Skeletal muscle satellite cell (primary cell): ENCODE measurements at regions not wholly inside any gene's neighbourhood (a gene's known extent, or its start where the extent isn't known, plus 50 kb on each side); places are given as distances from the start of the nearest gene placed in this dataset.

Experiments
- H3K27me3 ChIP-seq: 2 replicates; pipeline ENCODE4 v1.7.0; 2013; ENCODE audit warnings: low read length; ENCODE audit not compliant: control insufficient read depth, insufficient read depth
- H3K36me3 ChIP-seq: 2 replicates; pipeline ENCODE4 v1.7.0; 2013; ENCODE audit warnings: mild to moderate bottlenecking, control low read depth, low read length; ENCODE audit not compliant: insufficient read depth
- H3K4me1 ChIP-seq: 2 replicates; pipeline ENCODE4 v1.7.0; 2013; ENCODE audit warnings: low read length; ENCODE audit not compliant: control insufficient read depth, insufficient read depth
- H3K4me2 ChIP-seq: 2 replicates; pipeline ENCODE4 v1.7.0; 2013; ENCODE audit warnings: mild to moderate bottlenecking, low read length
- H3K4me3 ChIP-seq: 2 replicates; pipeline ENCODE4 v1.7.0; 2013; ENCODE audit warnings: low read length
- H3K9ac ChIP-seq: 2 replicates; pipeline ENCODE4 v1.7.0; 2013; ENCODE audit warnings: mild to moderate bottlenecking, low read depth, low read length, moderate library complexity
- H3K9me3 ChIP-seq: replicated peaks from 2 replicates; pipeline ENCODE4 v1.7.0; 2013; ENCODE audit warnings: mild to moderate bottlenecking, control low read depth, low read length

GRCh38 chr9:31347082-31347617, 1037.3 kb upstream of the ACO1 start:
- H3K4me1 ChIP-seq, result no peaks in the 10 kb centered on the region
- H3K9me3 ChIP-seq, result no peaks in the 10 kb centered on the region
- H3K9ac ChIP-seq, result peak overlapping the region; percentile 57
- no peaks in the 10 kb centered on the region for H3K36me3 ChIP-seq
- peak overlapping the region; percentile 44 for H3K4me3 ChIP-seq
- H3K27me3 ChIP-seq, result no peaks in the 10 kb centered on the region
- H3K4me2 ChIP-seq, result peak overlapping the region; percentile 74

DNA sequence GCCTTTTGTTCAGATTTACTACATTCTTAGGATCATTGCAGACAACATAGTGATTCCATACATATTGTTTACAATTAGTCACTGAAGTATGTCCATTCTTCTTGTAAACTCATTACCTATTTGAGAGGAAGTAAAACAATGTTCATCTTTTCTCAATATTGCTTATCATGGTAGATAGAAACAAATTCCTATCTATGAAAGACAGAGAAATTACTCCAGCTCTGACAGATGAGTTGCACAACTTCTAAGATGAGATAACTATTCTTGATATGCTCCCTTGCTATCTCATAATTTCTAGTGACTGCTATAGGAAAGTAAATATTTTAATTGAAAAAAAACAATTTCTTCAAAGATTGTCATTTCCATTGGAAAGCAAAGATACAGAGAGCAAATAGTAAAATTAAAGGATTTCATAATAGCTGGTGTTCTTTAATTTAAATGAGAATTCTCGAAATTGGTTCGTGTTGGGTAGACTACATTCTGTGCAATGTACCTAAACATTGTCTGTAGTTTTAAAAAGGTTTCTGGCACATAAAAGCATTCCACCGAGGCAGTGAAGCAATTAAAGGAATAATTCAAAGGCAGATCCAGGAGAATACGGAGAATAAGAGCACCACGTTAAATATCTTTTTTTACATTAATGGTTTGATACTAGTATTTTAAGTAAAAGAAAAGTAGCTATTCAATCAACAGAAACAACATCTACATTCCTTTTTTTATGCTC, 1029.1 kb upstream of the ACO1 start:
- Histone ChIP-seq H3K27me3 (no peaks in the 10 kb centered on the region), H3K4me1 (no peaks in the 10 kb centered on the region), H3K9me3 (no peaks in the 10 kb centered on the region), H3K4me3 (no peak overlapping the region), H3K36me3 (no peaks in the 10 kb centered on the region), H3K4me2 (no peak overlapping the region), H3K9ac (no peak overlapping the region)

- Histone ChIP-seq H3K4me1 (no peaks in the 10 kb centered on the region), H3K9me3 (no peaks in the 10 kb centered on the region), H3K36me3 (no peaks in the 10 kb centered on the region), H3K4me2 (no peak overlapping the region), H3K27me3 (no peaks in the 10 kb centered on the region), H3K9ac (no peak overlapping the region), H3K4me3 (no peak overlapping the region)
Measured at GRCh38 chr9:31355965-31356364, 1028.5 kb upstream of the ACO1 start.

DNA sequence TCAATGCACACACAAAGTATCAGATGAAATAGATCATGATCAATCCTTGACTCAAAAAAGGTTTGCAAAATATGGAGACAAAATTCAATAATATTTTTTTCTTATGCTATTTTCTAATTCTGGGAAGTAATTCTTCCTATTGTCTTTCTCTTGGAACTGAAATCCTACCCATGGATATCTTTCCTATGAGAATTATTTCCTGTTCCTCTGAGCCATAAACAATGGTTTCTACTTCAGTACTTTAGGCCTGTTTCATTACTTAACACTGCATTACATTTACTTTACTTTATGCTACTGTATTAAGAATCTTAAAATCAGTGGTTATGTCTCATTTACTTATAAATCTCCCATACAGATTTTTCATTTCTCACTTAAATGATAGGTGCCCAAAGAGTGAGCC, 1025.4 kb upstream of the ACO1 start:
- no peaks in the 10 kb centered on the region for H3K27me3 ChIP-seq

GRCh38 chr9:31364171-31364570, 1020.3 kb upstream of the ACO1 start:
- H3K9me3 ChIP-seq, result no peaks in the 10 kb centered on the region

More for the DNA sequence above, 1025.4 kb upstream of the ACO1 start:
- no peak overlapping the region for H3K9ac ChIP-seq
- H3K9me3 ChIP-seq, result no peaks in the 10 kb centered on the region
- H3K4me3 ChIP-seq, result no peak overlapping the region
- no peaks in the 10 kb centered on the region for H3K4me1 ChIP-seq
- no peak overlapping the region for H3K4me2 ChIP-seq
- no peaks in the 10 kb centered on the region for H3K36me3 ChIP-seq

DNA sequence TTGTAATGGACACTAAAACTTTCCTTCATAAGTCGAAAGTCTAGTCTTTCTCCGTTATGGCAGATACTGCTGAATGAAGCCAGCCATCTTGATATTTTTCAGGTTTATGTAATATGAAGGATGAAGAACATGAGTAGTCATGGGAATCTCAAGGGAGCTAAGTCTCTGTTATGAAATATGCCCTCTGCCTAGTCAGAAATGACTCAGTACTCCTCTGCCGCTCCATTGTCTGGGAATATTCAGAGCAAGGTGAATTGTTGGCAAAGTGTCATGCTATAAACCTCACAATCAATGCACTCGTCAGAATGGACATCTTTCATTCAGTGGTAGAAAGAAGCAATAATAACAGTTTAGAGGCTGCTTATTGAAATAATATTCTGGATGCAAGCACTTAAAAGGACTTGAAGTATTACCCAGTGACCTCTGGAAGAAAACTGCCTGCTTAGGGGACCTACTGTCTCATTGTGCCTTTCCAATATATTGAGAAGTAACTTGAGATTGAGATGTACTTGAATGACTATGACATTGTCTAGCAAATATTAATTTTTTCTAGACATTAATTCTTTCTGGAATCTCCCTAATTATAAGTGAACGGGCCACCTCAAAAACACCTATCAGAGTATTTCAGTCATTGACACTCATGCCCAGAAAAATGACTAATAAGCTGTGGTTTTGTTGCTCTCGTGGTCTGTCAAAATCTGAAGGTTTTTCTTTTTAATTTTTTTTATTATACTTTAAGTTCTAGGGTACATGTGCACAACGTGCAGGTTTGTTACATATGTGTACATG, 1011.5 kb upstream of the ACO1 start:
- Histone ChIP-seq H3K36me3 (no peaks in the 10 kb centered on the region), H3K9me3 (no peaks in the 10 kb centered on the region), H3K4me1 (no peaks in the 10 kb centered on the region), H3K4me3 (no peak overlapping the region), H3K4me2 (no peak overlapping the region), H3K27me3 (no peaks in the 10 kb centered on the region), H3K9ac (no peak overlapping the region)

More at GRCh38 chr9:31364171-31364570, 1020.3 kb upstream of the ACO1 start:
- Histone ChIP-seq H3K4me2 (no peak overlapping the region), H3K27me3 (no peaks in the 10 kb centered on the region), H3K4me3 (no peak overlapping the region), H3K9ac (no peak overlapping the region), H3K4me1 (no peaks in the 10 kb centered on the region), H3K36me3 (no peaks in the 10 kb centered on the region)

DNA sequence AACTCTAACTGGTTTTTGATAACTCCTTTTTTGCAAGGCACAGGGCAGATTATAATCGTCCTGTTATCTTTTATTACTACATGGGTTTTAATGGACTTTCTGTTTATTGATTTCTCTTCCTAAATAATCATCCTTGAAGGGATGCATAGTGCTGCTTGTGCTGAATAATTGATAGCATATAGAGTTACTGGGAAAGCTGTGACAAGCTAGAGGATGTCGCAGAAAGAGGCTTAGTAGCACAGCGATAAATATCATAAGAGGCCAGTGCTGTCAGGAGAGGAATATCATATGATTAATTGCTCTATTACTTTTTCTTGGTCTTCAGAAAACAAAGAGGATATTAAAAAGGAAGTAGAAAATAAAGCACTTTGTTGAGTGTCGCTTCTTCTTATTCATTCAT, 1007.1 kb upstream of the ACO1 start:
- Histone ChIP-seq H3K36me3 (no peaks in the 10 kb centered on the region), H3K4me1 (no peaks in the 10 kb centered on the region), H3K4me3 (no peak overlapping the region), H3K4me2 (no peak overlapping the region), H3K9me3 (no peaks in the 10 kb centered on the region), H3K27me3 (no peaks in the 10 kb centered on the region), H3K9ac (no peak overlapping the region)

GRCh38 chr9:31388660-31389059, 995.8 kb upstream of the ACO1 start:
- H3K4me1 ChIP-seq, result no peaks in the 10 kb centered on the region
- no peak overlapping the region for H3K4me2 ChIP-seq
- no peaks in the 10 kb centered on the region for H3K9me3 ChIP-seq
- no peaks in the 10 kb centered on the region for H3K27me3 ChIP-seq
- H3K36me3 ChIP-seq, result no peaks in the 10 kb centered on the region
- H3K4me3 ChIP-seq, result no peak overlapping the region
- no peak overlapping the region for H3K9ac ChIP-seq

- H3K9ac ChIP-seq, result no peak overlapping the region
- H3K4me1 ChIP-seq, result no peaks in the 10 kb centered on the region
- no peaks in the 10 kb centered on the region for H3K36me3 ChIP-seq
- H3K4me2 ChIP-seq, result no peak overlapping the region
- no peaks in the 10 kb centered on the region for H3K9me3 ChIP-seq
- no peak overlapping the region for H3K4me3 ChIP-seq
- no peaks in the 10 kb centered on the region for H3K27me3 ChIP-seq
Measured at GRCh38 chr9:31389075-31389474, 995.4 kb upstream of the ACO1 start.

DNA sequence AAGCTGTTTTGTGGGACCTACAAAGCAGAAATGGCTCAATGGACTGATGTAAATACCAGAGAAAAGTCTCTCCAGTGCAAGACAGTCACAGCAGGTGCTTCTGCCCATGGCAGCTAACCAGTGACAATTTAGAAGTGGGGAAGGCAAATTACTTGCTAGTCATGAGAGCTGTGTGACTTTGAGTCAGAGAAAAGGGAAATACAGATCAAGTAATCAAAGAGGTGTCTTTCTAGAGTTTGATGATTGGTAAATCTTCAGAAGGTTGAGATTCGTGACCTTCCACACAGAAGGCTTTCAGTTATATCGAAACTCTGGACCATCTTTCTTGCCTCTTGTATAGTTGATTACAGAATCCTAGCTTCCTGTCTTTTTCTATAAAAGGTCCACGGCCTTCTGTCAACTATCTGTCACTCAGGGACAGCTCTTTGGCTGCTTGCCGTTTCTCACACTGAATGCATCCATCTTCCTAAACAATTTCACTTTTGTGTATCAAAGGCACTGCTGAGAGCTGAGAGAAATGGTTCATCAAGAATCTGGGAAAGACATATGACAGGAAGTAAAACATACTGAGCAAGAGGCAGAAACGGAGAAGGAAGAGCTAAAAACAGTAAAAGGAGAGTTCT, 993.9 kb upstream of the ACO1 start:
- no peak overlapping the region for H3K4me2 ChIP-seq
- no peaks in the 10 kb centered on the region for H3K4me1 ChIP-seq
- H3K36me3 ChIP-seq, result no peaks in the 10 kb centered on the region
- H3K27me3 ChIP-seq, result no peaks in the 10 kb centered on the region
- H3K9me3 ChIP-seq, result no peaks in the 10 kb centered on the region
- H3K4me3 ChIP-seq, result no peak overlapping the region
- H3K9ac ChIP-seq, result no peak overlapping the region

GRCh38 chr9:31393240-31393639, 991.2 kb upstream of the ACO1 start:
- Histone ChIP-seq H3K4me1 (no peaks in the 10 kb centered on the region), H3K9me3 (no peaks in the 10 kb centered on the region), H3K4me2 (no peak overlapping the region)

More at GRCh38 chr9:31393240-31393639, 991.2 kb upstream of the ACO1 start:
- H3K36me3 ChIP-seq, result no peaks in the 10 kb centered on the region
- no peak overlapping the region for H3K9ac ChIP-seq
- H3K4me3 ChIP-seq, result no peak overlapping the region
- no peaks in the 10 kb centered on the region for H3K27me3 ChIP-seq
